HPDE6-E6E7 (cell line): ENCODE measurements at regions not wholly inside any gene's neighbourhood (a gene's known extent, or its start where the extent isn't known, plus 50 kb on each side); places are given as distances from the start of the nearest gene placed in this dataset.
"Not testable (repeated sequence)": the region's sequence is repeated elsewhere in the genome, so short reads cannot be mapped to it uniquely, and the experiment has no call there.

Experiments
- DNase-seq: peaks from one replicate; pipeline ENCODE4 v3.0.0; 2011; ENCODE audit warnings: missing footprints; ENCODE audit errors: extremely low spot score

- DNase-seq = no peak
Measured at GRCh38 chr10:114872519-114873087, 51.0 kb downstream of the FHIP2A start.

GRCh38 chr10:114874827-114875411 is 53.3 kb downstream of the FHIP2A start:
- DNase-seq = no peak

- DNase-seq = not testable (repeated sequence)
Measured at GRCh38 chr10:114875590-114876081, 54.1 kb downstream of the FHIP2A start.

GRCh38 chr10:114876169-114876568 is 54.6 kb downstream of the FHIP2A start:
- no peak for DNase-seq

GRCh38 chr10:114876602-114877300 is 55.2 kb downstream of the FHIP2A start:
- DNase-seq = peak; percentile 83

- no peak for DNase-seq
Measured at GRCh38 chr10:114877301-114877644, 55.7 kb downstream of the FHIP2A start.

- no peak for DNase-seq
Measured at GRCh38 chr10:114879093-114879492, 57.5 kb downstream of the FHIP2A start.

- DNase-seq = no peak
Measured at GRCh38 chr10:114879541-114880158, 58.1 kb downstream of the FHIP2A start.

- no peak for DNase-seq
Measured at GRCh38 chr10:114881417-114881816, 56.6 kb upstream of the TRUB1 start.

GRCh38 chr10:114881901-114882300 is 56.1 kb upstream of the TRUB1 start:
- DNase-seq = no peak

- no peak for DNase-seq
Measured at GRCh38 chr10:114885443-114885842, 52.6 kb upstream of the TRUB1 start.
